Caco-2 (cell line): ENCODE measurements at regions not wholly inside any gene's neighbourhood (a gene's known extent, or its start where the extent isn't known, plus 50 kb on each side); places are given as distances from the start of the nearest gene placed in this dataset.

Experiments used
- BruUV-seq: library from RNA; stranded (reverse); fragments of 400-500 nt; replicated peaks from 2 replicates; lab custom pipeline; 2021; lab: Mats Ljungman, UMichigan
- CTCF ChIA-PET: fragments of 300-600 bp; sonication (Branson Sonifier 250); formaldehyde crosslinking; loops from one replicate; lab custom pipeline; 2022; ENCODE audit warnings: antibody characterized with exemption; lab: Charles Lee
- POLR2A ChIA-PET: fragments of 300-600 bp; sonication (Branson Sonifier 250); formaldehyde crosslinking; loops from one replicate; lab custom pipeline; 2022; ENCODE audit warnings: antibody characterized with exemption; lab: Charles Lee
- DNase-seq, 2 experiments: peaks; one replicate each; pipeline versions ENCODE4 v3.0.0 to v3.0.0-alpha.2; 2020 to 2022
- H3K27me3 ChIP-seq: replicated peaks from 2 replicates; pipeline ENCODE4 v1.6.0; 2011; ENCODE audit warnings: low read length; ENCODE audit not compliant: control insufficient read depth, insufficient read depth
- H3K36me3 ChIP-seq: 2 replicates; pipeline ENCODE4 v1.5.1; 2011; ENCODE audit warnings: low read length; ENCODE audit not compliant: control insufficient read depth, insufficient read depth
- H3K4me1 ChIP-seq: fragments of 250-450 bp; sonication (Bioruptor Pico); 2 replicates; pipeline ENCODE4 v1.5.1; 2020; ENCODE audit warnings: mild to moderate bottlenecking
- H3K4me3 ChIP-seq: 2 replicates; pipeline ENCODE4 v1.5.1; 2011; ENCODE audit warnings: low read depth, mild to moderate bottlenecking, control low read depth, low read length
- H3K9me3 ChIP-seq: fragments of 250-450 bp; sonication (Bioruptor Pico); 2 replicates; pipeline ENCODE4 v1.5.1; 2020; ENCODE audit warnings: mild to moderate bottlenecking, moderate library complexity
- H3K27ac Mint-ChIP-seq: one replicate; pipeline ENCODE4 v1.8.0; 2022; ENCODE audit warnings: mixed read lengths; ENCODE audit not compliant: unreplicated experiment
- H3K27me3 Mint-ChIP-seq: one replicate; pipeline ENCODE4 v1.8.0; 2022; ENCODE audit warnings: mixed read lengths; ENCODE audit not compliant: insufficient read depth, unreplicated experiment
- H3K36me3 Mint-ChIP-seq: one replicate; pipeline ENCODE4 v1.8.0; 2022; ENCODE audit warnings: mild to moderate bottlenecking, mixed read lengths; ENCODE audit not compliant: insufficient read depth, unreplicated experiment
- H3K4me1 Mint-ChIP-seq: one replicate; pipeline ENCODE4 v1.8.0; 2022; ENCODE audit warnings: low read depth, mixed read lengths; ENCODE audit not compliant: unreplicated experiment
- H3K4me3 Mint-ChIP-seq: one replicate; pipeline ENCODE4 v1.8.0; 2022; ENCODE audit warnings: mild to moderate bottlenecking, moderate library complexity, mixed read lengths; ENCODE audit not compliant: unreplicated experiment
- H3K9me3 Mint-ChIP-seq: one replicate; pipeline ENCODE4 v1.8.0; 2022; ENCODE audit warnings: mixed read lengths; ENCODE audit not compliant: unreplicated experiment
- CTCF ChIP-seq, 2 experiments: fragments of 200-600 bp in 1 of 2; IDR thresholded peaks; 1 replicate in 1 of 2; 2 replicates in 1 of 2; pipeline versions ENCODE4 v1.5.1 to v1.8.0; 2011 to 2022; ENCODE audit warnings: antibody characterized with exemption in 1 of 2, control low read depth in 1 of 2, inconsistent platforms in 1 of 2, low read depth in 1 of 2, low read length in 1 of 2, mild to moderate bottlenecking in 1 of 2, moderate library complexity in 1 of 2; ENCODE audit not compliant: insufficient read depth in 1 of 2, severe bottlenecking in 1 of 2, unreplicated experiment in 1 of 2
- intact Hi-C: fragments of 100-400 bp; cut with micrococcal nuclease; formaldehyde crosslinking; loops from one replicate; pipeline ENCODE4 v1.10.0; 2022; ENCODE audit not compliant: unreplicated experiment

DNA sequence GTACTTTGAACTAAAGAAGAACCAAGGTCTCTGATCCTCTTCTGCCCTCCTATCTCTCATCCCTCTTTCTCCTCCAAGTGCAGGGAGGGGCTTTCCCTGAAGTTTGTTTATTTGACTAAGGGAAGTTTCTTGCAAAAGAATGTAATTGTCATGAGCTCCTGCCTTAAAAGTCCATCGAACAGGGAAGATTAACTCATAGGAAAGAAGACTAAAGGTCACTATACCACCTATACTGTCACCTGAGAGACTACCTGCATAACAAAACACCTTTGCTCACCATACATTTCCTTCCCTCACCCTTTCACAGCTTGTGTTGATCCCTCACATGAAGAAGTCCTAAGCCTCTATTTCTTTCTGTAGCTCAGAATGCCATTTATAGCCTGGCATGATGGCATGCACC, 59.4 kb upstream of the C4orf54 start:
- Mint-ChIP-seq H3K27me3 (peaks cover 4% of the 10 kb centered on the region), H3K27ac (no peak overlapping the region), H3K4me3 (no peak overlapping the region), H3K9me3 (no peaks in the 10 kb centered on the region), H3K36me3 (no peaks in the 10 kb centered on the region), H3K4me1 (peaks cover 8% of the 10 kb centered on the region)
- no peak overlapping the region for H3K4me3 ChIP-seq
- CTCF ChIA-PET, result no interaction called here
- H3K9me3 ChIP-seq, result no peaks in the 10 kb centered on the region
- POLR2A ChIA-PET, result no interaction called here
- DNase-seq, result no peak
- no TSS peak for BruUV-seq
- no peaks in the 10 kb centered on the region for H3K27me3 ChIP-seq
- intact Hi-C loops, result no loop called here
- TF ChIP-seq CTCF (IDR thresholded peaks at IDR 0.05; ENCODE audit: insufficient read depth in 1 of 2, low read depth in 1 of 2, low read length in 1 of 2, severe bottlenecking in 1 of 2, unreplicated experiment in 1 of 2), result no peak
- H3K36me3 ChIP-seq, result no peaks in the 10 kb centered on the region
- peaks cover 12% of the 10 kb centered on the region for H3K4me1 ChIP-seq

- DNase-seq, result peak in 1 of 2 experiments; percentile 51
- Mint-ChIP-seq H3K9me3 (no peaks in the 10 kb centered on the region), H3K4me3 (no peak overlapping the region), H3K36me3 (no peaks in the 10 kb centered on the region), H3K4me1 (peaks cover 8% of the 10 kb centered on the region), H3K27ac (no peak overlapping the region), H3K27me3 (no peaks in the 10 kb centered on the region)
- TF ChIP-seq CTCF (IDR thresholded peaks at IDR 0.05; ENCODE audit: insufficient read depth in 1 of 2, low read depth in 1 of 2, low read length in 1 of 2, severe bottlenecking in 1 of 2, unreplicated experiment in 1 of 2), result no peak
- H3K27me3 ChIP-seq, result no peaks in the 10 kb centered on the region
- H3K9me3 ChIP-seq, result no peaks in the 10 kb centered on the region
- H3K36me3 ChIP-seq, result no peaks in the 10 kb centered on the region
- no TSS peak for BruUV-seq
- H3K4me3 ChIP-seq, result no peak overlapping the region
- intact Hi-C loops, result no loop called here
- POLR2A ChIA-PET, result no interaction called here
- peaks cover 12% of the 10 kb centered on the region for H3K4me1 ChIP-seq
- CTCF ChIA-PET, result no interaction called here
Measured at GRCh38 chr4:99715286-99715685, 57.7 kb upstream of the C4orf54 start.

GRCh38 chr4:99714179-99714578, 56.6 kb upstream of the C4orf54 start:
- H3K4me3 ChIP-seq, result no peak overlapping the region
- POLR2A ChIA-PET, result no interaction called here

More at GRCh38 chr4:99714179-99714578, 56.6 kb upstream of the C4orf54 start:
- Mint-ChIP-seq H3K9me3 (no peaks in the 10 kb centered on the region), H3K27ac (no peak overlapping the region), H3K4me1 (peaks cover 8% of the 10 kb centered on the region), H3K4me3 (no peak overlapping the region), H3K27me3 (no peaks in the 10 kb centered on the region), H3K36me3 (no peaks in the 10 kb centered on the region)
- TF ChIP-seq CTCF (IDR thresholded peaks at IDR 0.05; ENCODE audit: insufficient read depth in 1 of 2, low read depth in 1 of 2, low read length in 1 of 2, severe bottlenecking in 1 of 2, unreplicated experiment in 1 of 2), result no peak
- H3K9me3 ChIP-seq, result no peaks in the 10 kb centered on the region
- no peaks in the 10 kb centered on the region for H3K36me3 ChIP-seq
- intact Hi-C loops, result no loop called here
- CTCF ChIA-PET, result no interaction called here
- DNase-seq, result no peak
- H3K27me3 ChIP-seq, result no peaks in the 10 kb centered on the region
- BruUV-seq, result no TSS peak
- H3K4me1 ChIP-seq, result peaks cover 12% of the 10 kb centered on the region
